ENCODE measurements at regions not wholly inside any gene's neighbourhood (a gene's known extent, or its start where the extent isn't known, plus 50 kb on each side); places are given as distances from the start of the nearest gene placed in this dataset.
"Not testable (repeated sequence)": the region's sequence is repeated elsewhere in the genome, so short reads cannot be mapped to it uniquely, and the experiment has no call there.

- H3K9me3 ChIP-seq (ENCODE audit: control extremely low read depth in 1 of 5, control insufficient read depth in 4 of 5, insufficient read depth in 2 of 5, low read depth in 1 of 5, low read length in 4 of 5): no peaks in the 10 kb centered on the region
- no peak for DNase-seq
- H3K27me3 ChIP-seq (replicated peaks in 2 of 5; ENCODE audit: control insufficient read depth in 4 of 5, insufficient read depth in 5 of 5, low read length in 4 of 5): peaks cover 0 to 2% (median 0%) of the 10 kb centered on the region in 5 experiments
- no peak overlapping the region for H3K4me3 ChIP-seq (ENCODE audit: control insufficient read depth in 1 of 7, extremely low read depth in 1 of 7, insufficient read depth in 4 of 7, low read depth in 2 of 7, low read length in 6 of 7)
- no peaks in the 10 kb centered on the region for H3K4me1 ChIP-seq (ENCODE audit: control extremely low read depth in 1 of 4, control insufficient read depth in 4 of 4, insufficient read depth in 4 of 4, low read length in 3 of 4)
- ChIA-PET CTCF (no interaction called here), POLR2A (no interaction called here)
- H3K36me3 ChIP-seq (ENCODE audit: control insufficient read depth in 4 of 4, insufficient read depth in 4 of 4, low read length in 3 of 4): no peaks in the 10 kb centered on the region
- no peak overlapping the region for H3K27ac ChIP-seq (ENCODE audit: insufficient read depth in 1 of 2, low read depth in 1 of 2, low read length in 2 of 2, poor library complexity in 1 of 2, severe bottlenecking in 2 of 2)
- 97% methylated on average over 7 of the region's 7 CpGs for WGBS (ENCODE audit: insufficient coverage)
Measured at GRCh38 chr14:51597261-51598001, 54.3 kb upstream of the FRMD6 start.

DNA sequence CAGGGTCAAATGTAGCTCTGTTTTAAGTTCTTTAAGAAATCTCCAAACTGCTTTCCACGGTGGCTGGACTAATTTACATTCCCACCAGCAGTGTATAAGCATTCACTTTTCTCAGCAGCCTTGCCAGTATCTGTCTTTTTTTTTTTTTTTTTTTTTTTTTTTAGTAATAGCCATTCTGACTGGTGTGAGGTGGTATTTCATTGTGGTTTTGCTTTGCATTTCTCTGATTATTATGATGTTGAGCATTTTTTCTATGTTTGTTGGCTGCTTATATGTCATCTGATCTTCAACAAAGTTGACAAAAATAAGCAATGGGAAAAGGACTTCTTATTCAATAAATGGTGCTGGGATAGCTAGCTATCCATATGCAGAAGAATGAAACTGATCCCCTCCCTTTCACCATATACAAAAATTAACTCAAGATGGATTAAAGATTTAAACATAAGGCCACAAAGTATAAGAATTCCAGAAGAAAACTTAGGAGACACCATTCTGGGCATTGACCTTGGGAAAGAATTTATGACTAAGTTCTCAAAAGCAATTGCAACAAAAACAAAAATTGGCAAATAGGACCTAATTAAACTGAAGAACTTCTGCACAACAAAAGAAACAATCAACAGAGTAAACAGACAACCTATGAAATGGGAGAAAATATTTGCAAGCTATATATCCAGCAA is 52.6 kb upstream of the FRMD6 start:
- H3K4me1 ChIP-seq (ENCODE audit: control extremely low read depth in 1 of 4, control insufficient read depth in 4 of 4, insufficient read depth in 4 of 4, low read length in 3 of 4); H3K27ac ChIP-seq (ENCODE audit: insufficient read depth in 1 of 2, low read depth in 1 of 2, low read length in 2 of 2, poor library complexity in 1 of 2, severe bottlenecking in 2 of 2); H3K36me3 ChIP-seq (ENCODE audit: control insufficient read depth in 4 of 4, insufficient read depth in 4 of 4, low read length in 3 of 4); DNase-seq; H3K4me3 ChIP-seq (ENCODE audit: control insufficient read depth in 1 of 7, extremely low read depth in 1 of 7, insufficient read depth in 4 of 7, low read depth in 2 of 7, low read length in 6 of 7); H3K9me3 ChIP-seq (ENCODE audit: control extremely low read depth in 1 of 5, control insufficient read depth in 4 of 5, insufficient read depth in 2 of 5, low read depth in 1 of 5, low read length in 4 of 5); CTCF ChIA-PET; H3K27me3 ChIP-seq (replicated peaks in 2 of 5; ENCODE audit: control insufficient read depth in 4 of 5, insufficient read depth in 5 of 5, low read length in 4 of 5): not testable (repeated sequence)
- POLR2A ChIA-PET: interaction anchor here (0.7 kb wide), 1 partner anchor 37 kb away, joined by 3 read pairs; no protein-coding TSS in a partner anchor
- WGBS (ENCODE audit: insufficient coverage): no CpG with 5 or more reads among the region's 1 CpG

- Histone ChIP-seq H3K36me3 (ENCODE audit: control insufficient read depth in 4 of 4, insufficient read depth in 4 of 4, low read length in 3 of 4) (no peaks in the 10 kb centered on the region), H3K9me3 (ENCODE audit: control extremely low read depth in 1 of 5, control insufficient read depth in 4 of 5, insufficient read depth in 2 of 5, low read depth in 1 of 5, low read length in 4 of 5) (no peaks in the 10 kb centered on the region), H3K4me3 (ENCODE audit: control insufficient read depth in 1 of 7, extremely low read depth in 1 of 7, insufficient read depth in 4 of 7, low read depth in 2 of 7, low read length in 6 of 7) (no peak overlapping the region), H3K27ac (ENCODE audit: insufficient read depth in 1 of 2, low read depth in 1 of 2, low read length in 2 of 2, poor library complexity in 1 of 2, severe bottlenecking in 2 of 2) (no peak overlapping the region), H3K27me3 (replicated peaks in 2 of 5; ENCODE audit: control insufficient read depth in 4 of 5, insufficient read depth in 5 of 5, low read length in 4 of 5) (no peaks in the 10 kb centered on the region), H3K4me1 (ENCODE audit: control extremely low read depth in 1 of 4, control insufficient read depth in 4 of 4, insufficient read depth in 4 of 4, low read length in 3 of 4) (no peaks in the 10 kb centered on the region)
- CTCF ChIA-PET: no interaction called here
- WGBS (ENCODE audit: insufficient coverage): no CpG with 5 or more reads among the region's 1 CpG
- no peak for DNase-seq
- POLR2A ChIA-PET: no interaction called here
Measured at GRCh38 chr14:51600658-51601057, 51.1 kb upstream of the FRMD6 start.
